Astrocyte (in vitro differentiated cells and primary cell): ENCODE measurements at regions not wholly inside any gene's neighbourhood (a gene's known extent, or its start where the extent isn't known, plus 50 kb on each side); places are given as distances from the start of the nearest gene placed in this dataset.

Experiments
- DNase-seq: peaks from one replicate; pipeline ENCODE4 v3.0.0-alpha.2; 2010; ENCODE audit warnings: low read depth
- FAIRE-seq: peaks from 2 replicates; lab custom pipeline; 2011; peaks lifted over from hg19 to GRCh38; lab: Jason Lieb, UNC
- H2AFZ ChIP-seq: 2 replicates; pipeline ENCODE4 v1.6.0; 2012; ENCODE audit warnings: low read depth, low read length, inconsistent platforms
- H3K27ac ChIP-seq: 2 replicates; pipeline ENCODE4 v1.5.1; 2011; ENCODE audit warnings: low read depth, low read length, inconsistent platforms
- H3K27me3 ChIP-seq: 2 replicates; pipeline ENCODE4 v1.6.0; 2011; ENCODE audit warnings: low read length, inconsistent platforms; ENCODE audit not compliant: insufficient read depth
- H3K36me3 ChIP-seq: 2 replicates; pipeline ENCODE4 v1.5.1; 2011; ENCODE audit warnings: low read length, inconsistent platforms; ENCODE audit not compliant: insufficient read depth
- H3K4me1 ChIP-seq: 2 replicates; pipeline ENCODE4 v1.5.1; 2011; ENCODE audit warnings: low read length, inconsistent platforms; ENCODE audit not compliant: insufficient read depth
- H3K4me2 ChIP-seq: 2 replicates; pipeline ENCODE4 v1.6.0; 2012; ENCODE audit warnings: low read length, inconsistent platforms
- H3K4me3 ChIP-seq: 2 replicates; pipeline ENCODE4 v1.5.1; 2011; ENCODE audit warnings: low read depth, mild to moderate bottlenecking, low read length, inconsistent platforms; ENCODE audit not compliant: insufficient read depth
- H3K79me2 ChIP-seq: 2 replicates; pipeline ENCODE4 v1.6.0; 2012; ENCODE audit warnings: mild to moderate bottlenecking, low read length, inconsistent platforms; ENCODE audit not compliant: insufficient read depth
- H3K9ac ChIP-seq: 2 replicates; pipeline ENCODE4 v1.6.0; 2012; ENCODE audit warnings: mild to moderate bottlenecking, low read length, inconsistent platforms
- H3K9me3 ChIP-seq: 2 replicates; pipeline ENCODE4 v1.5.1; 2012; ENCODE audit warnings: low read depth, mild to moderate bottlenecking, low read length, inconsistent platforms; ENCODE audit not compliant: insufficient read depth
- H4K20me1 ChIP-seq: 2 replicates; pipeline ENCODE4 v1.6.0; 2012; ENCODE audit warnings: low read length, inconsistent platforms; ENCODE audit not compliant: insufficient read depth
- H3K27ac Mint-ChIP-seq: one replicate; pipeline ENCODE4 v1.8.0; 2021; ENCODE audit warnings: mild to moderate bottlenecking, mixed read lengths; ENCODE audit not compliant: unreplicated experiment
- H3K27me3 Mint-ChIP-seq: one replicate; pipeline ENCODE4 v1.8.0; 2021; ENCODE audit warnings: low read depth, mixed read lengths; ENCODE audit not compliant: unreplicated experiment
- H3K36me3 Mint-ChIP-seq: one replicate; pipeline ENCODE4 v1.8.0; 2021; ENCODE audit warnings: low read depth, mixed read lengths; ENCODE audit not compliant: unreplicated experiment
- H3K4me1 Mint-ChIP-seq: one replicate; pipeline ENCODE4 v1.8.0; 2021; ENCODE audit warnings: low read depth, mixed read lengths; ENCODE audit not compliant: unreplicated experiment
- H3K4me3 Mint-ChIP-seq: one replicate; pipeline ENCODE4 v1.8.0; 2021; ENCODE audit warnings: mild to moderate bottlenecking, moderate library complexity, mixed read lengths; ENCODE audit not compliant: unreplicated experiment
- H3K9me3 Mint-ChIP-seq: one replicate; pipeline ENCODE4 v1.8.0; 2021; ENCODE audit warnings: mild to moderate bottlenecking, mixed read lengths; ENCODE audit not compliant: unreplicated experiment
- CTCF ChIP-seq: IDR thresholded peaks from 2 replicates; pipeline ENCODE4 v1.5.1; 2011; ENCODE audit warnings: low read depth, mild to moderate bottlenecking, inconsistent platforms, low read length, moderate library complexity; ENCODE audit not compliant: insufficient read depth
- EZH2 ChIP-seq: IDR thresholded peaks from 2 replicates; pipeline ENCODE4 v1.6.1; 2012; ENCODE audit warnings: mild to moderate bottlenecking, low read length, inconsistent platforms; ENCODE audit not compliant: insufficient read depth

- Histone ChIP-seq H3K9me3 (no peaks in the 10 kb centered on the region), H3K4me2 (no peak overlapping the region), H2AFZ (no peak overlapping the region), H3K27me3 (peaks cover 5% of the 10 kb centered on the region), H3K4me1 (peaks cover 17% of the 10 kb centered on the region), H3K27ac (no peak overlapping the region), H3K4me3 (no peak overlapping the region), H4K20me1 (no peaks in the 10 kb centered on the region), H3K36me3 (no peaks in the 10 kb centered on the region), H3K9ac (no peak overlapping the region), H3K79me2 (no peaks in the 10 kb centered on the region)
- TF ChIP-seq EZH2 (no peak), CTCF (no peak)
- peaks cover 24% of the 10 kb centered on the region for H3K27me3 Mint-ChIP-seq
- no peak for DNase-seq
- no peak overlapping the region for H3K27ac Mint-ChIP-seq
- no peaks in the 10 kb centered on the region for H3K4me1 Mint-ChIP-seq
- no peaks in the 10 kb centered on the region for H3K36me3 Mint-ChIP-seq
- H3K4me3 Mint-ChIP-seq = no peak overlapping the region
- no peak for FAIRE-seq
- H3K9me3 Mint-ChIP-seq = no peaks in the 10 kb centered on the region
These were observed 174.5 kb downstream of the FGF18 start for GRCh38 chr5:171593976-171594375.

- H3K9ac ChIP-seq = no peak overlapping the region
- no peaks in the 10 kb centered on the region for H4K20me1 ChIP-seq
- no peaks in the 10 kb centered on the region for H3K4me1 Mint-ChIP-seq
- no peak overlapping the region for H3K4me3 Mint-ChIP-seq
- no peak for FAIRE-seq
- no peak overlapping the region for H3K4me3 ChIP-seq
- H3K79me2 ChIP-seq = no peaks in the 10 kb centered on the region
- no peak for DNase-seq
- TF ChIP-seq EZH2 (no peak), CTCF (no peak)
- H3K4me1 ChIP-seq = peaks cover 17% of the 10 kb centered on the region
- no peaks in the 10 kb centered on the region for H3K36me3 Mint-ChIP-seq
- H3K27me3 ChIP-seq = peaks cover 5% of the 10 kb centered on the region
- H3K9me3 Mint-ChIP-seq = no peaks in the 10 kb centered on the region
- H3K27me3 Mint-ChIP-seq = peaks cover 21% of the 10 kb centered on the region
- H3K27ac Mint-ChIP-seq = no peak overlapping the region
- no peaks in the 10 kb centered on the region for H3K36me3 ChIP-seq
- H2AFZ ChIP-seq = no peak overlapping the region
- no peak overlapping the region for H3K27ac ChIP-seq
- H3K9me3 ChIP-seq = no peaks in the 10 kb centered on the region
- H3K4me2 ChIP-seq = peak overlapping the region; percentile 49
These were observed 176.0 kb downstream of the FGF18 start for GRCh38 chr5:171595401-171595800.

GRCh38 chr5:171595801-171596231 lies 176.4 kb downstream of the FGF18 start:
- no peaks in the 10 kb centered on the region for H3K79me2 ChIP-seq
- H3K4me2 ChIP-seq = peak overlapping the region; percentile 49
- H3K4me3 ChIP-seq = no peak overlapping the region
- no peak overlapping the region for H2AFZ ChIP-seq
- FAIRE-seq (no peak), DNase-seq (peak; percentile 93)
- H3K9ac ChIP-seq = no peak overlapping the region
- H3K4me1 ChIP-seq = peaks cover 17% of the 10 kb centered on the region
- Mint-ChIP-seq H3K4me3 (no peak overlapping the region), H3K27ac (no peak overlapping the region), H3K4me1 (no peaks in the 10 kb centered on the region), H3K9me3 (no peaks in the 10 kb centered on the region), H3K27me3 (peaks cover 24% of the 10 kb centered on the region), H3K36me3 (no peaks in the 10 kb centered on the region)
- H3K27ac ChIP-seq = peak overlapping the region; percentile 45
- H3K27me3 ChIP-seq = peaks cover 7% of the 10 kb centered on the region
- H3K9me3 ChIP-seq = no peaks in the 10 kb centered on the region
- no peaks in the 10 kb centered on the region for H3K36me3 ChIP-seq
- no peak for TF ChIP-seq EZH2
- no peak for TF ChIP-seq CTCF
- H4K20me1 ChIP-seq = no peaks in the 10 kb centered on the region
